ENCODE measurements at regions not wholly inside any gene's neighbourhood (a gene's known extent, or its start where the extent isn't known, plus 50 kb on each side); places are given as distances from the start of the nearest gene placed in this dataset.

DNA sequence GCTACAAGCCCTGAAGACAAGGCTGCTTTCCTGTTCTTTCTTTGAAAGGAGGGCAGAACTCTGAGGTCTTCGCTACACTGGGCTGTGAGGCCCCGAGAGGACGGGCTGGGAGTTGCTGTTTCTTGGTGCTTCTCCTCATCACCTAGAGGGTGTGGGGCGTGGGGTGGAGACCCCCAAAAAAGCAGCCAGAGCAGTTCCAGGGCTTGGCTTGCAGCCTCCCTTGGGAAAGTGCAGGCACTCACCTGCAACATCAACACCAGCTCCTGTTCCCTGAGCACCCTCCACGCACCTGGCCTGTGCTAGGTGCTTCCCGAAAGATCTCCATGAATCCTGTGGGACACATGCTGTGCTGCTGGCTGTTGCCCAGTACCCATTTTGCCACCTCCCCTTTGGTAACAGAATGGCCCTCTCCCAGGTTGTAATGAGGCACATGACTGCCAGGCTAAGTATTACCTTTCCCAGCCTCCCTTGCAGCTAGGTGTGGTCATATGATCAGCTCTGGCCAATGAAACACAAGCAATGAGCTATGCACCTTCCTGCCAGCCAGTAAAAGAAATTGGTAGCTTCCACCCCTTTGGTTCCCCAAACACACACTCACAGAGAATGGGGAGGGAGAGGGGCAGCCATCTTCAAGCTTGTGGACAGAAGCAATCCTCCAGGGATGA lies 146.0 kb downstream of the C9orf50 start:
- H3K9me3 Mint-ChIP-seq, result no peaks in the 10 kb centered on the region
- H3K27me3 Mint-ChIP-seq, result no peaks in the 10 kb centered on the region
- no peak overlapping the region for H3K4me3 Mint-ChIP-seq
- peaks cover 35% of the 10 kb centered on the region for H3K4me1 Mint-ChIP-seq (ENCODE audit: unreplicated experiment)
- no peak overlapping the region for H3K27ac Mint-ChIP-seq
- H3K36me3 Mint-ChIP-seq, result no peaks in the 10 kb centered on the region
- no peak for DNase-seq (ENCODE audit: extremely low spot score, unreplicated experiment)
- TF ChIP-seq, protein P1, sequence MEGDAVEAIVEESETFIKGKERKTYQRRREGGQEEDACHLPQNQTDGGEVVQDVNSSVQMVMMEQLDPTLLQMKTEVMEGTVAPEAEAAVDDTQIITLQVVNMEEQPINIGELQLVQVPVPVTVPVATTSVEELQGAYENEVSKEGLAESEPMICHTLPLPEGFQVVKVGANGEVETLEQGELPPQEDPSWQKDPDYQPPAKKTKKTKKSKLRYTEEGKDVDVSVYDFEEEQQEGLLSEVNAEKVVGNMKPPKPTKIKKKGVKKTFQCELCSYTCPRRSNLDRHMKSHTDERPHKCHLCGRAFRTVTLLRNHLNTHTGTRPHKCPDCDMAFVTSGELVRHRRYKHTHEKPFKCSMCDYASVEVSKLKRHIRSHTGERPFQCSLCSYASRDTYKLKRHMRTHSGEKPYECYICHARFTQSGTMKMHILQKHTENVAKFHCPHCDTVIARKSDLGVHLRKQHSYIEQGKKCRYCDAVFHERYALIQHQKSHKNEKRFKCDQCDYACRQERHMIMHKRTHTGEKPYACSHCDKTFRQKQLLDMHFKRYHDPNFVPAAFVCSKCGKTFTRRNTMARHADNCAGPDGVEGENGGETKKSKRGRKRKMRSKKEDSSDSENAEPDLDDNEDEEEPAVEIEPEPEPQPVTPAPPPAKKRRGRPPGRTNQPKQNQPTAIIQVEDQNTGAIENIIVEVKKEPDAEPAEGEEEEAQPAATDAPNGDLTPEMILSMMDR (conservative IDR thresholded peaks at IDR 0.05), result no peak

DNA sequence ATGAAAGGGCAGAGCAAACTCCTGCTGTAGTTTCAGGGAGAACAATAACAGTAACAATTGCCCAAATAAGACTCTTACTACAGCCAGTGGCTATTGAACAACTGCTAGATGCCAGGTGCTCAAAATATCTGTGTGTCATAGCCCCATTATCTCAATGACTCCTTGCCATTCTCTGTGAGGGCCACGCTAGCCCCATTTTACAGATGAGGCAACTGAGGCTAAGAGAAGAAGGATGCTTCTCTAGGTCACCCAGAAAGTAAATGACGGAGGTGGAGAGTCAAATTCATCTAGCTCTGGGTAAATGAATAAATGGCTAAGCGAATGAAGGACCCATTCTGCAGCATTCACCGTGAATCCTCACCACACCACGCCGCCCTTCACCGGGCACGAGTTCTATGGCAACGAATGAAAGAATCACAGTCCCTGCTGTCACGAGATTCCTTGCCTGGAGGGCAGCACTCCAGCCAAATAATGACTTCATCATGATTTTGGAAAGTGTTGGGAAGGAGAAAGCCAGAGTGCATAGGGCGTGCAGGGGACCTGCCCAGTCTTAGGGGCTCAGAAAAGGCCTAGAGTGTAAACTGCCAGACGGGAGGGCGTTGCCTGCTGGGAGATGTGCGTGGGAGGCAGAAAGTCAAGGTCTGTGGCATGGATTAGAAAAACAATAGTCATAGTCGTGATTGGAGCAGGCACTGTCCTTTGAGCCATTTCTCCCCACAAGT lies 147.2 kb downstream of the C9orf50 start:
- Mint-ChIP-seq H3K4me1 (ENCODE audit: unreplicated experiment) (peaks cover 36% of the 10 kb centered on the region), H3K4me3 (no peak overlapping the region), H3K9me3 (no peaks in the 10 kb centered on the region), H3K36me3 (no peaks in the 10 kb centered on the region), H3K27ac (peak overlapping the region; percentile 13), H3K27me3 (no peaks in the 10 kb centered on the region)
- TF ChIP-seq, protein P1 (conservative IDR thresholded peaks at IDR 0.05), result no peak
- no peak for DNase-seq (ENCODE audit: extremely low spot score, unreplicated experiment)

DNA sequence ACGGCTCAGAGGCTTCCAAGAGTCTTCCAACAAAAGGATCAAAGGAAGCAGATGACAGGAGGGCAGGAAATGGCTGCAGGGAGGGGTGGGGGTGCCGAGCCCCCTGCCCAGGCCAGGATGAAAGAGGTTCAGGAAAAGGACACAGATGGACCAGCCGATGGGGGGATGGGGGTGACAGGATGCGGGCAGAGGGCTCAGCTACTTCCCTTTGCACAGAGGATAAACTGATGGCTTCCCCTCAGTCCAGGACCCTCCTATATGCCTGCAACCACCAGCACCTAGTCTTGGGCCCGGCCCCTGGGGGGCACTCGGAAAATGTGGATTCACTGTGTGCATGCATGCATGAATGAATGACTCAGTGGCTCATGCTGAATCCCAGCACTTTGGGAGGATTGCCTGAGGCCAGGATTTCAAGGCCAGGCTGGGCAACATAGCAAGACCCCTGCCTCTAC lies 148.2 kb downstream of the C9orf50 start:
- TF ChIP-seq, protein P1 (conservative IDR thresholded peaks at IDR 0.05), result no peak
- H3K27ac Mint-ChIP-seq, result no peak overlapping the region
- H3K4me1 Mint-ChIP-seq (ENCODE audit: unreplicated experiment), result peaks cover 37% of the 10 kb centered on the region
- H3K9me3 Mint-ChIP-seq, result no peaks in the 10 kb centered on the region
- DNase-seq (ENCODE audit: extremely low spot score, unreplicated experiment), result no peak
- no peaks in the 10 kb centered on the region for H3K27me3 Mint-ChIP-seq
- H3K4me3 Mint-ChIP-seq, result no peak overlapping the region
- H3K36me3 Mint-ChIP-seq, result no peaks in the 10 kb centered on the region

DNA sequence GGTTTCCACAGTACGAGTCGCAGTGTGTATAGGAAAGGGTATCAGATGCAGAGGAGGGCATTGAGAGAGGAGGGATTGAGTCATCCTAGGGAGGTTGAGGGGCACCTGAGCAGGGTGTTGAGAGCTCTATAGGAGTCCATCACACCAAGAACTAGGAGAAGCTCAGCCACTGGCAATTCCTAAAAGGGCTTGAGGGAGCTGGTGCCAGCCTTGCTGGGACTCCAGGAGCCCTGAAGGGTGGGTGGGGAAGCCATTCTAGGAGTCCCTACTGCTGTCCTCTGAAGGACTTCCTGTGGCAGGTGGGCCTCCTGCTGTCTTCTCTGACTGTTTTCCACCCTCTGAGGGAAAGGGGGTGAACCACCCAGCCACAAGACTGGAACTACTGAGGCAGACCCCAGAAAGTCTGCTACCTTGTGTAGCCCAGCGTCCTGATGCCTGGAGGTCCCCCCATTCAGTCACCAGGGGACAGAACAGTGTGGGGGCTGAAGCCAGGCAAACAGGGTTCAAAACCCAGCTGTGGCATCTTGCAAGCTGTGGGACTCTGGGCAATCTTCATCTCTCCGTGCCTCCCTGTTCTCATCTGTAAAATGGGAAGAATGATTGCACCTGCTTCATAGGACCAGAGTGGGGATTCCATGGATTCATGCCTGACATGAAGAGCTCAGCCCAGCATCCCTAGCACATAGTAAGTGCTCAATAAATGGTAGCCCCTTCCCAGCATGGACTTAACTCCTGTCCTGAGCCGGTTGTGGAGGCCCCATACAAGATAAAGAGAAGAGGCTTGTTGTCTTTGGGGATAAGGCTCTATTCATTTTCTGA lies 149.5 kb downstream of the C9orf50 start:
- no peaks in the 10 kb centered on the region for H3K27me3 Mint-ChIP-seq
- no peak for DNase-seq (ENCODE audit: extremely low spot score, unreplicated experiment)
- peak overlapping the region; percentile 56 for H3K27ac Mint-ChIP-seq
- TF ChIP-seq, protein P1 (conservative IDR thresholded peaks at IDR 0.05), result no peak
- H3K4me3 Mint-ChIP-seq, result no peak overlapping the region
- H3K9me3 Mint-ChIP-seq, result no peaks in the 10 kb centered on the region
- H3K4me1 Mint-ChIP-seq (ENCODE audit: unreplicated experiment), result peaks cover 39% of the 10 kb centered on the region
- H3K36me3 Mint-ChIP-seq, result no peaks in the 10 kb centered on the region

DNA sequence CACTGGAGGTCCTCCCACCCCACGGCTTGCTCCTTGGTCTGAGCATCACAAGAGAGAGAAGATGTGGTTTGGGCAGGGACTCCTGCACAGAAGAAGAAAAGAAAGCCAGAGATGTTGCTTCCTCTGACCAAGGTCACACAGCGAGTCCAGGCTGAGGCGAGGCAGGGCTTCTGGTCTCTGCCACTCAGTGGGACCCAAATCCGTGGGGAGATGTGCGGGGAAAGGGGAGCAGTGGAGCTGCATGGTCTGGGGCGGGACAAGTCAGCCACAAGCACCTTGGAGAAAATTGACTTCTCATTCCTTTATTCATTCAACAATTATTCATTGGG lies 150.9 kb downstream of the C9orf50 start:
- H3K27me3 Mint-ChIP-seq, result no peaks in the 10 kb centered on the region
- H3K27ac Mint-ChIP-seq, result peak overlapping the region; percentile 58
- H3K4me3 Mint-ChIP-seq, result no peak overlapping the region
- TF ChIP-seq, protein P1 (conservative IDR thresholded peaks at IDR 0.05), result no peak
- no peaks in the 10 kb centered on the region for H3K9me3 Mint-ChIP-seq
- peaks cover 52% of the 10 kb centered on the region for H3K4me1 Mint-ChIP-seq (ENCODE audit: unreplicated experiment)
- DNase-seq (ENCODE audit: extremely low spot score, unreplicated experiment), result no peak
- H3K36me3 Mint-ChIP-seq, result no peaks in the 10 kb centered on the region
